ENCODE measurements at regions not wholly inside any gene's neighbourhood (a gene's known extent, or its start where the extent isn't known, plus 50 kb on each side); places are given as distances from the start of the nearest gene placed in this dataset.

DNA sequence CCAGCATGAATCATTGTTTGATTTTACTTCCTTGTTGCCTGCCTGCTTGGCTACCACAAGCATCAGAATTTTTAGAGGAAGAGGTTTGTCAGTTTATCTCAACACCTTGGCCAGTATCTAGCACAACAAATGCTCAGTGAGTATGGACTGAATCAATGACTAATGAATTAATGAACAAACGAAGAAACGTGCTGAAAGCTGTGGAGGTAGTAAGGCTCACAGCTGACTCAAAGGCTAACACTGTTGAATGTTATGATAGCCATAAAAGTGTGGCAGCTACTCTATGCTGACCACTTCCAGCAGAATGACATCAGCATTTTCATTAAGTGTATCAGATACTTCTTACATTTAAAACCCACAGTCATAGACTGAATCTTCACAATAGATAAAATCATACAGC, 543.4 kb downstream of the IRS1 start:
- no peaks in the 10 kb centered on the region for H3K4me1 ChIP-seq
- no peak overlapping the region for H3K27ac ChIP-seq
- H3K4me3 ChIP-seq: no peak overlapping the region
- TF ChIP-seq, protein P1, sequence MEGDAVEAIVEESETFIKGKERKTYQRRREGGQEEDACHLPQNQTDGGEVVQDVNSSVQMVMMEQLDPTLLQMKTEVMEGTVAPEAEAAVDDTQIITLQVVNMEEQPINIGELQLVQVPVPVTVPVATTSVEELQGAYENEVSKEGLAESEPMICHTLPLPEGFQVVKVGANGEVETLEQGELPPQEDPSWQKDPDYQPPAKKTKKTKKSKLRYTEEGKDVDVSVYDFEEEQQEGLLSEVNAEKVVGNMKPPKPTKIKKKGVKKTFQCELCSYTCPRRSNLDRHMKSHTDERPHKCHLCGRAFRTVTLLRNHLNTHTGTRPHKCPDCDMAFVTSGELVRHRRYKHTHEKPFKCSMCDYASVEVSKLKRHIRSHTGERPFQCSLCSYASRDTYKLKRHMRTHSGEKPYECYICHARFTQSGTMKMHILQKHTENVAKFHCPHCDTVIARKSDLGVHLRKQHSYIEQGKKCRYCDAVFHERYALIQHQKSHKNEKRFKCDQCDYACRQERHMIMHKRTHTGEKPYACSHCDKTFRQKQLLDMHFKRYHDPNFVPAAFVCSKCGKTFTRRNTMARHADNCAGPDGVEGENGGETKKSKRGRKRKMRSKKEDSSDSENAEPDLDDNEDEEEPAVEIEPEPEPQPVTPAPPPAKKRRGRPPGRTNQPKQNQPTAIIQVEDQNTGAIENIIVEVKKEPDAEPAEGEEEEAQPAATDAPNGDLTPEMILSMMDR (IDR thresholded peaks at IDR 0.05): no peak
- DNase-seq: no peak
- no peaks in the 10 kb centered on the region for H3K27me3 ChIP-seq
- intact Hi-C loops (cut with DNase I; ENCODE audit: low total_unique reads): no loop called here
- H3K36me3 ChIP-seq: no peaks in the 10 kb centered on the region
- H3K9me3 ChIP-seq: no peaks in the 10 kb centered on the region

DNA sequence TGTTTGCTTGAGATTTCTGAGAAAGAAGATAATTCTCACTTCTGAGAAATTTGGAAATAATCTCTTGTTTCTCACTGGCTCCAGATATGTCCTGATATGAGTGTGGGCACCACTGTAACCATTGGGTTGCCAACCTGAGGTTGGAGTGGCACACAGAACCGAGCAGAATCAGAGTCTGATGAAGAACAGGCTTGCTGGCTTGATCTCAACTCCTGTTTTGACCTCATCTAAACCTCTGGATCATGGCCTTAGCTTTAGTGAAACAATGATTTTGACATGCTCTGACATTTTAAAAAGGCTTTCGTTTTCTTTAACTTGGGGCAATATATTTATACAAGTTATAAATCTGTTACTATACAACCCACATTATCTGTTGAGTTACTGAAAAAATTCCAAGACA, 548.0 kb downstream of the IRS1 start:
- H3K36me3 ChIP-seq: no peaks in the 10 kb centered on the region
- DNase-seq: no peak
- H3K27me3 ChIP-seq: no peaks in the 10 kb centered on the region
- TF ChIP-seq, protein P1 (IDR thresholded peaks at IDR 0.05): no peak
- H3K9me3 ChIP-seq: no peaks in the 10 kb centered on the region
- H3K4me3 ChIP-seq: no peak overlapping the region
- intact Hi-C loops (cut with DNase I; ENCODE audit: low total_unique reads): no loop called here
- H3K4me1 ChIP-seq: no peaks in the 10 kb centered on the region
- H3K27ac ChIP-seq: no peak overlapping the region

DNA sequence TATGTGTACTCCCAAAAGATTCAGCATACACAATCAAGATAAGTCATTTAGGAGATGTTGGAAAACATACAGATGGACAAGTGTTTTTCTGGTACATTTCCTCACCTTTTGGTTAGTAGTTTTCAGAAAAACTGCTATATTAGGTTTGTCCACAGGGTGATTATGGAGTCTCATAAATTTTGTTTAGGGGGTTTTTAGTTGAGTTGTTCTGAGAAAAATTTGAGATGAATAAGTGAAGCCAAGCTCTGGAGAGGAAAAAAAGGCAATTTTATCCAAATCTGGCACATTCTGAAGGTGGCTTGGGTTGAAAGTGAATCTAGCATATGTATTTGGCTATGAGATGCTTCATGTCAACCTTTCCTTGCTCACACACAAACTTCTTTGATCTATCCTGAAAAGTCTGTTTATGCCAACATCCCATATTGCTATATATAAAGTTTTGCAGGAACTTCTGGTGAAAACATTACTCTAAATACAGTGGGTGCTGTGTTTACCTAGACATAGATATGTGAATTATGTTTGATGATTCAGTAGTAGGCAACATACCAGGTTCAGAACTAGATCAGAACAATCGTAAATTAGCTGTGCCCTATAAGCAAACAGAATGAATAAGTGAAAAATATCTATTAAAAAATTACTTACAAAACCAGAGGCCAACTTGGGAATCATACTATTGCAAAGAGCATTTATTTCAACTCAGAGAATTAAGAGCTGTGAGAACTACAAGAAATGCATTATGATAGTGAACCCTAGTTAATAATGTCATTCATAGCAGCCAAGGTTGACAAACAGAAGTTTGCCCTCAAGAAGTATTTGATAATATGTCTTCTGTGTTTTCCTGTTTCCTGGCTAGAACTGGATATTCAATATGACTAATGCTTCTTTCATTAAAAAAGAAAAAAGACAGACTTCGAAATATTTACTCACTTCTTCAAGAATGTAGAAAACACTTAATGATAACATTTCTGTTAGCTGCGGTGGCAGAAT, 552.0 kb downstream of the IRS1 start:
- Histone ChIP-seq H3K4me3 (no peak overlapping the region), H3K9me3 (peaks cover 0 to 3% (median 0%) of the 10 kb centered on the region in 3 donors), H3K27me3 (no peaks in the 10 kb centered on the region), H3K4me1 (no peaks in the 10 kb centered on the region), H3K36me3 (no peaks in the 10 kb centered on the region), H3K27ac (no peak overlapping the region)
- TF ChIP-seq, protein P1 (IDR thresholded peaks at IDR 0.05): no peak
- intact Hi-C loops (cut with DNase I; ENCODE audit: low total_unique reads): no loop called here
- no peak for DNase-seq

- no peaks in the 10 kb centered on the region for H3K4me1 ChIP-seq
- intact Hi-C loops (cut with DNase I; ENCODE audit: low total_unique reads): no loop called here
- TF ChIP-seq, protein P1 (IDR thresholded peaks at IDR 0.05): no peak
- no peak for DNase-seq
- no peaks in the 10 kb centered on the region for H3K9me3 ChIP-seq
- no peaks in the 10 kb centered on the region for H3K36me3 ChIP-seq
- no peak overlapping the region for H3K27ac ChIP-seq
- no peaks in the 10 kb centered on the region for H3K27me3 ChIP-seq
- H3K4me3 ChIP-seq: no peak overlapping the region
Measured at GRCh38 chr2:226234187-226234586, 565.4 kb downstream of the IRS1 start.

DNA sequence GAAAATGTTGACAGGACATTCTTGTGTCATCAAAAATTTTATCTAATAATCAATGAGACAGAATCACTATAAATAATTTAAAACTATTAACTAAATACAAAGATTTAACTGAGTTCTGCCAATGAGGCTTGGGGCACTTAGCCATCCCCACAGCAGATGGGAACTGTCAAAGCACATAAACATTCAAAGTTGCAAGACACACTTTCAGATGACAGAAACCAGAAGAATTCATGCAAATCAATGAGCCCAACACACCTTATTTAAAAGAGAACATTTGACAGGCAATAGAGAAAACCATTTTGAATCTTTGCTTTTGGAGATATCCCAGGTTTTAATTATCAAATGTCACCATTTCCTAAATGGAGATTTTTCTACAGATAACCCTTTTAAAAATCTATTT, 566.2 kb downstream of the IRS1 start:
- Histone ChIP-seq H3K4me1 (no peaks in the 10 kb centered on the region), H3K27me3 (no peaks in the 10 kb centered on the region), H3K36me3 (no peaks in the 10 kb centered on the region), H3K4me3 (no peak overlapping the region), H3K9me3 (no peaks in the 10 kb centered on the region), H3K27ac (no peak overlapping the region)
- DNase-seq: no peak
- TF ChIP-seq, protein P1 (IDR thresholded peaks at IDR 0.05): no peak
- intact Hi-C loops (cut with DNase I; ENCODE audit: low total_unique reads): no loop called here
